Fibroblast of skin of scalp (primary cell): ENCODE measurements at regions not wholly inside any gene's neighbourhood (a gene's known extent, or its start where the extent isn't known, plus 50 kb on each side); places are given as distances from the start of the nearest gene placed in this dataset.
"Not testable (repeated sequence)": the region's sequence is repeated elsewhere in the genome, so short reads cannot be mapped to it uniquely, and the experiment has no call there.

Experiments
- DNase-seq: peaks from one replicate; pipeline ENCODE4 v3.0.0-alpha.2; 2013

GRCh38 chr17:54521137-54521536, 379.5 kb upstream of the TOM1L1 start:
- DNase-seq = no peak

- no peak for DNase-seq
These were observed 376.2 kb upstream of the TOM1L1 start for GRCh38 chr17:54524501-54524900.

GRCh38 chr17:54527941-54528340, 372.7 kb upstream of the TOM1L1 start:
- DNase-seq = no peak

GRCh38 chr17:54530398-54530797, 370.3 kb upstream of the TOM1L1 start:
- DNase-seq = no peak

GRCh38 chr17:54536306-54536705, 364.3 kb upstream of the TOM1L1 start:
- no peak for DNase-seq

GRCh38 chr17:54537656-54538055, 363.0 kb upstream of the TOM1L1 start:
- no peak for DNase-seq

GRCh38 chr17:54544249-54544648, 356.4 kb upstream of the TOM1L1 start:
- no peak for DNase-seq

- DNase-seq = no peak
These were observed 340.8 kb upstream of the TOM1L1 start for GRCh38 chr17:54559883-54560282.

- DNase-seq = no peak
These were observed 292.0 kb upstream of the TOM1L1 start for GRCh38 chr17:54608634-54609155.

- no peak for DNase-seq
These were observed 280.2 kb upstream of the TOM1L1 start for GRCh38 chr17:54620399-54620978.

GRCh38 chr17:54623746-54624145, 276.9 kb upstream of the TOM1L1 start:
- DNase-seq = no peak

- DNase-seq = no peak
These were observed 274.4 kb upstream of the TOM1L1 start for GRCh38 chr17:54626146-54626703.

- not testable (repeated sequence) for DNase-seq
These were observed 261.2 kb upstream of the TOM1L1 start for GRCh38 chr17:54639426-54639825.

- DNase-seq = no peak
These were observed 237.4 kb upstream of the TOM1L1 start for GRCh38 chr17:54662978-54663876.

GRCh38 chr17:54666559-54666958, 234.1 kb upstream of the TOM1L1 start:
- no peak for DNase-seq

- DNase-seq = no peak
These were observed 222.5 kb upstream of the TOM1L1 start for GRCh38 chr17:54678158-54678557.

- no peak for DNase-seq
These were observed 220.2 kb upstream of the TOM1L1 start for GRCh38 chr17:54680410-54680809.

GRCh38 chr17:54694287-54694887, 206.3 kb upstream of the TOM1L1 start:
- no peak for DNase-seq

- not testable (repeated sequence) for DNase-seq
These were observed 187.9 kb upstream of the TOM1L1 start for GRCh38 chr17:54712798-54713197.

GRCh38 chr17:54718286-54718685, 182.4 kb upstream of the TOM1L1 start:
- no peak for DNase-seq

GRCh38 chr17:54727624-54728023, 173.0 kb upstream of the TOM1L1 start:
- DNase-seq = no peak

GRCh38 chr17:54736573-54736972, 164.1 kb upstream of the TOM1L1 start:
- DNase-seq = no peak

GRCh38 chr17:54738496-54738895, 162.2 kb upstream of the TOM1L1 start:
- DNase-seq = no peak
